Muscle layer of colon (tissue), 2 donors: ENCODE measurements at regions not wholly inside any gene's neighbourhood (a gene's known extent, or its start where the extent isn't known, plus 50 kb on each side); places are given as distances from the start of the nearest gene placed in this dataset.

Experiments used
- H3K27ac ChIP-seq: one replicate; pipeline ENCODE4 v1.7.0; 2013; ENCODE audit warnings: low read depth, mild to moderate bottlenecking, low read length, moderate library complexity
- H3K27me3 ChIP-seq, 2 donors: one replicate each; pipeline ENCODE4 v1.7.0; 2013; ENCODE audit warnings: low read length in 2 of 2, mild to moderate bottlenecking in 2 of 2; ENCODE audit not compliant: insufficient read depth in 2 of 2, control insufficient read depth in 1 of 2
- H3K36me3 ChIP-seq: one replicate; pipeline ENCODE4 v1.7.0; 2013; ENCODE audit warnings: mild to moderate bottlenecking, low read length; ENCODE audit not compliant: insufficient read depth
- H3K4me1 ChIP-seq: one replicate; pipeline ENCODE4 v1.7.0; 2013; ENCODE audit warnings: mild to moderate bottlenecking, low read length; ENCODE audit not compliant: insufficient read depth
- H3K4me3 ChIP-seq, 2 donors: one replicate each; pipeline ENCODE4 v1.7.0; 2013; ENCODE audit warnings: low read length in 2 of 2, low read depth in 1 of 2, mild to moderate bottlenecking in 1 of 2, moderate library complexity in 1 of 2
- H3K9ac ChIP-seq: one replicate; pipeline ENCODE4 v1.7.0; 2013; ENCODE audit warnings: low read length
- H3K9me3 ChIP-seq: one replicate; pipeline ENCODE4 v1.7.0; 2013; ENCODE audit warnings: mild to moderate bottlenecking, low read length
- donor health status: abdominal sarcoma.
- donor health status: Adenocarcinoma of cecum.

DNA sequence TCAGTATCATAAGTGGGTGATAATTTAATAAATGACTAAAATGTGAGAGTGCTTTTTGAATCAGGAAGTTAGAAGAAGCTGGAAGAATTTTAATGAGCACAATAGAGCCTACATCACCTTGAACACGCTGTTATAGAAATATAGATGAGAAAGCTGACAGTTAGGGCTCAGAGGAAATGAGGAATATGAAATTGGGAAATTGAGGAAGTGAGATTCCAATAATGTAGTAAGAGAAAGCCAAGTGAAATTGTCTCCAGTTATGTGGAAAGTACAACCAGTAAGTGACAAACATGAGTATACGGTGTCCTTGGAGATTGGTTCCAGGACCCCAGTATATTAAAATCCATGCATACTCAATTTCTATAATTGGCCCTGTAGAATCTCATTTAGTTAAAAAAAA is 235.9 kb upstream of the FAM174A start:
- Histone ChIP-seq H3K9me3 (no peaks in the 10 kb centered on the region), H3K4me3 (no peak overlapping the region)

DNA sequence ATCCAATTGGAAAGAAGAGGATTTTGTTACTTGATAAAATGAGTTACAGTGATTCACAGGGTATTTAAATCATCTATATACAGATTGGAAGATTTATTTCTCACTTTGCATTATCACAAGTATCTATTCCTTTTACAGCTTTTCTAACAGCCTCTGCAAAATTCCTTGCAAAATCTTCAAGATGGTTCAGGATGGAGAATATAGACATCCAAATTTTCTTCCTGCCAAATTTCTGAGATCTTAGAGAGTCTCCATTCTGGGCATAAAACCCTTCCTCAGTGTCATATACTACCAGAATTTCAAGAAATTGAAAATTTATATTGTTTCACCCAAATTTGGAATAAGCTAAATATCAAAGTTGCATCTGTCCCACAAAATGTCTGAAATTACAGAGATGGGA is 259.1 kb upstream of the FAM174A start:
- Histone ChIP-seq H3K4me3 (no peak overlapping the region), H3K9ac (no peak overlapping the region), H3K36me3 (no peaks in the 10 kb centered on the region), H3K4me1 (no peaks in the 10 kb centered on the region), H3K9me3 (no peaks in the 10 kb centered on the region), H3K27ac (no peak overlapping the region), H3K27me3 (no peaks in the 10 kb centered on the region)

More for the DNA sequence above, 235.9 kb upstream of the FAM174A start:
- no peaks in the 10 kb centered on the region for H3K27me3 ChIP-seq
- no peaks in the 10 kb centered on the region for H3K4me1 ChIP-seq
- H3K36me3 ChIP-seq, result no peaks in the 10 kb centered on the region
- no peak overlapping the region for H3K9ac ChIP-seq
- no peak overlapping the region for H3K27ac ChIP-seq

DNA sequence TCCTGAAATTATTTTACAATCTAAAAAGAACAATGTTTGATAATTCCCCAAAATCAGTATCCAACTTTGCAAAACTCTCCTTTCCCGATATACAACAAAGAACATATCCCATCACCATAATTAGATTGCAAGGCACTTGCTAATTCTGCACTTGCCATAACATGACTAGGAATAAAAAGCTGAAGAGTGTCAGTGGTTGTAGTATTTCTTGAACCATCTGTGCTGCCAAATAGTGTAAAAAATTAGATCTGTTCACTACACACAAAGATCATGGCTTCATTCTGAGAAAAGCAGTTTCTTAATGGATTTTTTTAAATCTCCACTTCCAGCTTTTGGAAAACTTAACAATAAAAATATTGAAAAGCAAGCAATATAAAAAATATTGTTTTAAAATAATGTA is 259.5 kb upstream of the FAM174A start:
- H3K36me3 ChIP-seq, result no peaks in the 10 kb centered on the region
- H3K4me3 ChIP-seq, result no peak overlapping the region
- H3K9me3 ChIP-seq, result no peaks in the 10 kb centered on the region
- no peak overlapping the region for H3K9ac ChIP-seq
- H3K27me3 ChIP-seq, result no peaks in the 10 kb centered on the region
- H3K4me1 ChIP-seq, result no peaks in the 10 kb centered on the region
- H3K27ac ChIP-seq, result no peak overlapping the region

DNA sequence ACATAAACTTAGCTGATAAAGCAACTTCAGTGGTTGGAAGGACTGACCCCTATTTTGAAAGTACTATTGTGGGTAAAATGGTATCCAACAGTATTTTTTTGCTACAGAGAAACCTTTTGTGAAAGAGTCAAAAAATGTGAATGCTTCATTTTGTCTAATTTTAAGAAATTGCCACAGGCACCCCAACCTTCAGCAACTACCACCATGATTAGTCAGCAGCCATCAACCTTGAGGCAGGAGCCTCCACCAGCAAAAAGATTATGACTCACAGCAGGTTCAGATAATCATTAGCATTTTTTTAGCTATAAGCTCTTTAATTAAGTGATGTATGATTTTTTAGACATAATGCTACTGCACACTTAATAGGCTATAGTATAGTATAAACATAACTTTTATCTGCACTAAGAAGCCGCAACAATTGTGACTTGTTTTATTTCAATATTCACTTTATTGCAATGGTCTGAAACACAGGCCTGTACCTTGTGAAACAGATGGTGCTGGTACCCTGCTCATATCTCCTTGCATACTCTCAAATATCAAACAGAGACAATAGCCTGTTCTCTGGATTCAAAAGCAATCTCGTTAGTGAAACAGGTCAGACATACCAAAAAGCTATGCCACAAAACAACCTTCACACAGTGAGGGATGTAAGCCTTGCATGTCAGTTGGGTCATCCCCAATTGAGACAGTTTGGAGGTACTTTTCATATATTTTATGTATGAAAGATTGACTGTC is 261.2 kb upstream of the FAM174A start:
- Histone ChIP-seq H3K9ac (no peak overlapping the region), H3K4me3 (no peak overlapping the region), H3K36me3 (no peaks in the 10 kb centered on the region), H3K27me3 (no peaks in the 10 kb centered on the region), H3K4me1 (no peaks in the 10 kb centered on the region), H3K9me3 (no peaks in the 10 kb centered on the region), H3K27ac (no peak overlapping the region)

DNA sequence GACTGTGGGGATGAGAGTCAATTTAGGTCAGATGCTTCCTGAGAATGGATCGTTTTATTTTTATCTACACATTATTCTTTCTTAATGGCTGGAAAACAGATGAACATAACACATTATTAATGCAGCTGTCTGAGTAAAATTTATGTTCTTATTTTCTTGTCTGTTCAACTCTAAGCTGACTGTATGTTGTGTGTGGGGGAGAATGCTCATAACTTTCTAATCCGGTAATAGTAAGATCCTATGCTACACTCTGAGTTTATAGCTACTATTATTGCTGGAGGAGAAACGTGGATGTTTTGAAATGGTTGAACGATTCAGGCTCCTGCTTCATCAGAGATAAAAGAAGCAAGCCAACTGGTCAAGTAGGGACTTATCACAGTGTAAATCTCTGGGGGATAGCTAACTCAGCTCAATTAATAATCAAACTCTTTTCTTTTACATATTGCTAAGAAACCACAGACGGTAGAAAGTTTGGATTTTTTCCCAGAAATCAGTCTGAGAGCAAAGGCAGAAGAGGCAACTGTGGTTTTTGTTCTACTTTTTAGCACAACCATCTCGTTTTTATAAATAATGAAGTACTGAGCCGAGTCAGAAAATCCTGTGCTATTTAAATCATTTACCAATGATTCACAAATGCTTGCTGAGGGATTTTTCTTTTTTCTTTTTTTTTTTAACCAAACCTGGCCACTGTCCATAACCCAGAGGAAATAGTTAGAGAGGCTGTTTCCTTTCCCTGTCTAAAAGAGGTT is 265.0 kb upstream of the FAM174A start:
- Histone ChIP-seq H3K9ac (no peak overlapping the region), H3K27me3 (no peaks in the 10 kb centered on the region), H3K36me3 (no peaks in the 10 kb centered on the region), H3K9me3 (no peaks in the 10 kb centered on the region), H3K4me3 (no peak overlapping the region), H3K4me1 (no peaks in the 10 kb centered on the region), H3K27ac (no peak overlapping the region)

DNA sequence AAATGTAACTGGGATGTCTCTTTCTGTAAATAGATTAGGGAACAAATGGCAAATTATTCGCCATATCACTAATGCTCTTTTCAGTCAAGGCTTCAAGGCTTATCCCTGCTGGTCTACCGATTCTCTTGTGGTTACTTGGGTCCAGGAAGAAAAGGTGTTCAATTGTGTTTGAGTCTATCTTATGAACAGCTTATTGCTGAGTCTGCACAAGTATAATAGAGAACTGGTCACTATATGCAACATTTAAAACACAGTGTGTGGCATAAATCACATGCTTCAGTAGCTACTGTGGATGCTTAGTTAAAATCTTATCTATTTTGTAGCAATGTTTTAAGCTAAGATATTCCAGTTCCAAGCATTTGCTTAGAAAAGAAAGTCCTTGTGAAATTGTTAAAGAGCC is 274.2 kb upstream of the FAM174A start:
- H3K27me3 ChIP-seq, result no peaks in the 10 kb centered on the region
- no peaks in the 10 kb centered on the region for H3K9me3 ChIP-seq
- no peaks in the 10 kb centered on the region for H3K4me1 ChIP-seq
- H3K9ac ChIP-seq, result no peak overlapping the region
- H3K4me3 ChIP-seq, result no peak overlapping the region
- H3K36me3 ChIP-seq, result no peaks in the 10 kb centered on the region
- no peak overlapping the region for H3K27ac ChIP-seq

DNA sequence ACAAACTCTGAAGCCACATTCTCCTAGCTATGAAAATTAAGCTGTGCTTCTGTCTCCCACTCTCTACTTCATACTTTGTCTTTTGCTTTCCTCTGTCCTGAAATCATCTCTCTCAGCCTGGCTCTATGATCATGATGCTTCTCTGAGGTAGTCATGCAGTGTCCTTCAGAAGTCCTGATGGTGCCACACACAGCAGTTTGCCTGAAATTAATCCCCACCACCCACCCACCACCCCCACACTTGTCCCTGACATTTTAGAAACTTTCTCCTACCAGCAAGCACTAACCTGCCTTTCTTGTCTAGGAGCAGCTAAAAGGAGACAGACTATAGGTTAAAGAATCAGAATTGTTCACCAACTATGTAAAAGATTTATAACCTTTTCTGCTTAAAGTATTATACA is 282.2 kb upstream of the FAM174A start:
- Histone ChIP-seq H3K4me3 (no peak overlapping the region), H3K27ac (no peak overlapping the region), H3K4me1 (no peaks in the 10 kb centered on the region), H3K36me3 (no peaks in the 10 kb centered on the region), H3K27me3 (no peaks in the 10 kb centered on the region), H3K9me3 (no peaks in the 10 kb centered on the region), H3K9ac (no peak overlapping the region)

DNA sequence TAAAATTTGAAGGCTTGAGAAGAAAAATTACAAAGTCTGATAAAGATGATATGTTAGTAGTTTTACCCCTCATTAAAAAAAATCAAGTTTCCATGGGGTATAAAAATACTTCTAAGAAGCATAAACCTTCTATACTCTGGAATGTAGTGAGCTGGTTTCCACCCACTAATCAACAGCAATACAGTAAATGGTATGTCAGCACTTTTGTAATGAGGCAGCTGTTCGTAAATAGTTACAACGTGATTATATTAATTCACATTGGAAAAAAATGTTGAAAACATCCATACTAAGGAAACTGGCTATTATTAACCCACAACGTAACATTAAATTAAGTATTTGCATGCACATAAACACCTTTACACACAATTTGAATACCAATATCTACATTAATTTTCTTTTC is 283.1 kb upstream of the FAM174A start:
- H3K27ac ChIP-seq, result no peak overlapping the region
- H3K27me3 ChIP-seq, result no peaks in the 10 kb centered on the region
- no peaks in the 10 kb centered on the region for H3K9me3 ChIP-seq

DNA sequence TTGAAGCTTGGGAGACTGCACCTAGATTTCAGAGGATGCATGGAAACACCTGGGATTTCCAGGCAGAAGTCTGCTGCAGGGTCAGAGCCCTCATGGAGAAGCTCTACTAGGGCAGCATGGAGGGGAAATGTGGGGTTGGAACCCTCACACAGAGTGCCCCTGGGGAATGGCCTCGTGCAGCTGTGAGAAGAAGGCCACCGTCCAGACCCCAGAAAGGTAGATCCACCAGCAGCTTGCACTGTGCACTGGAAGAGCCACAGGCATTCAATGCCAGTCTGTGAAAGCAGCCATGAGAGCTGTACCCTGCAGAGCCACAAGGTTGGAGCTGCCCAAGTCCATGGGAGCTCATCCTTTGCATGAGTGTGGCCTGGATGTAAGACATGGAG is 285.3 kb upstream of the FAM174A start:
- no peaks in the 10 kb centered on the region for H3K27me3 ChIP-seq
- H3K27ac ChIP-seq, result no peak overlapping the region
- no peaks in the 10 kb centered on the region for H3K4me1 ChIP-seq
- no peaks in the 10 kb centered on the region for H3K36me3 ChIP-seq
- no peak overlapping the region for H3K9ac ChIP-seq
- H3K4me3 ChIP-seq, result no peak overlapping the region
- no peaks in the 10 kb centered on the region for H3K9me3 ChIP-seq

More for the DNA sequence above, 283.1 kb upstream of the FAM174A start:
- Histone ChIP-seq H3K36me3 (no peaks in the 10 kb centered on the region), H3K4me1 (no peaks in the 10 kb centered on the region), H3K4me3 (no peak overlapping the region), H3K9ac (no peak overlapping the region)

DNA sequence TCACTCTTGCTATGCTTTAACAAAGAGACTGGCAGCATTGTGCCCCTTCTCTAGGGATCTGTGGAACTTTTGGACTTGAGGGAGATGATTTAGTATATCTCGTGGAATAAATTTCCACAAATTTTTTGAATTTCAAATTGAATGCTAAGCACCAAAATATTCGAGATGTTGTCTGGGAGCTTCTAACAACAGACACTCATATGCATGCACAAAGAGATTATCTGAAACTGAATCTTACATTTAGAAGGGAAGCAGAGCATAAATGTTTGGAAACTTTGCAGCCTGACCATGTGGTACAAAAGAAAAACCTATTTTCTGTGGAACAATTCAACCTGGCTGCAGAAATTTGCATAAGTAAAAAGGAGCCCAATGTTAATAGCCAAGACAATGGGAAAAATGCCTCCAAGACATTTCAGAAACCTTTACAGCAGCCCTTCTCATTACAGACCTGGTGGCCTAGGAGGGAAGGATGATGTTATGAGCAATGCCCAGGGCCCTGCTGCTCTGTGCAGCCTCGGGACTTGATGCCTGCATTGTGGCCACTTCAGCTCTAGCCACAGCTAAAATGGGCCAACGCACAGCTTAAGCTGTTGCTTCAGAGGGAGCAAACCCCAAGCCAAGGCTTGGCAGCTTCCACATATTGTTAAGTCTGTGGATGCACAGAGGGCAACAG is 285.8 kb upstream of the FAM174A start:
- no peaks in the 10 kb centered on the region for H3K9me3 ChIP-seq

DNA sequence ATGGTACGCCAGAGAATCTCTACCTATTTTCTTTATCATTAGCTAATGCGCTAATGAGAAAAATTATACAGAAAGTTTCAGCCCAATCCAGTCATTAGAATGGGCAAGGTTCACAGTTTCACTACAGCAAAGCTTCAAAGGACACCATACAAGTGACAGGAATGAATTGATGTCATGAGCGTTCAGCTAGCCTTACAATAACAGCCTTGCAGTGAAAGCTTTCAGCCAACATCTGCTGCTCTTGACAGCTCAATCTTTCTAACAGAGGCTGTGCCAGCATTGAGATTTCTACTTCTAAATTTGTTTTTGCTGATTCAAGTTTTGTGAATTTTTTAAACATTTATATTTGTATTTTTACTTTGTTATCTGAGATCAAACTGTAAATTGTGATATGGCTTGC is 302.4 kb upstream of the FAM174A start:
- Histone ChIP-seq H3K4me3 (no peak overlapping the region), H3K4me1 (no peaks in the 10 kb centered on the region), H3K36me3 (no peaks in the 10 kb centered on the region), H3K27me3 (no peaks in the 10 kb centered on the region), H3K9ac (no peak overlapping the region), H3K27ac (no peak overlapping the region), H3K9me3 (no peaks in the 10 kb centered on the region)

More for the DNA sequence above, 285.8 kb upstream of the FAM174A start:
- no peak overlapping the region for H3K27ac ChIP-seq
- no peaks in the 10 kb centered on the region for H3K27me3 ChIP-seq
- no peaks in the 10 kb centered on the region for H3K4me1 ChIP-seq
- H3K9ac ChIP-seq, result no peak overlapping the region
- no peaks in the 10 kb centered on the region for H3K36me3 ChIP-seq
- no peak overlapping the region for H3K4me3 ChIP-seq
